CD4-positive, alpha-beta T cell treated with Interleukin-6 for 4 hours (primary cell): ENCODE measurements at regions not wholly inside any gene's neighbourhood (a gene's known extent, or its start where the extent isn't known, plus 50 kb on each side); places are given as distances from the start of the nearest gene placed in this dataset.

ENCODE experiments used
- DNase-seq: peaks from one replicate; pipeline ENCODE4 v3.0.0-alpha.2; 2020; ENCODE audit warnings: mixed read lengths

DNA sequence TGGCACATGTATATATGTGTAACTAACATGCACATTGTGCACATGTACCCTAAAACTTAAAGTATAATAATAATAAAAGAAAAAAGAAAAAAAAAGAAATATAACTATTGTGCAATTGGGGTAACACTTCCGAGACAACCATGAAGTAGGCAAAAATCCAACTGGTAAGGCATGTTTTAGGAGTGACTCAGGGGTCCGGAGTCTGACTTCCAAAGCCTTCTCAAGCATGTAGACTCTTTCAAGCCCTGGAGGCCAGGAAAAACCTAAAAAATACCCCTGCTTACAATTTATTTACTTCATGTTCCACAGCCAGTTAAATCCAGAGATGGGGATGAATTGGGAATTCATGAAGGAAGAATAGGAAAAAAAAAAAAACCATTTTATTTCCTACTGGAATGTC, 161.3 kb upstream of the PHACTR1 start:
- no peak for DNase-seq

DNA sequence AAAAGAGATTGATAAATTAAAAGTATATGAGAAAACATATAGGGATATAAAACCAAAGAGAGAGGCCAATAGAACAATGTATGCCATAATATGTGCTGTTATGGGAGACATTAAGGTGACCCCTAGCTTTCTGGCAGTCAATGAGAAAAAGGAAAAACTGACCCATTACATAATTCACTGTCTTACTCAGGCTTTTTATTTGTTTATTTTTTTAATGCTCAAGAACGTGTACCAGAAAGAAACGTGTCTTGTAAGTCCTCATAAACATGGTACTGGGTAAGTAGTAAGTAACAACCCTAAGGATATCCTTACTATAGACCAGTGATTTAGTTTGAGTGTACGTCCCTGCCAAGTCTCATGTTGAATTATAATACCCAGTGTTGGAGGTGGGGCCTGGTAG, 160.8 kb upstream of the PHACTR1 start:
- DNase-seq = no peak

DNA sequence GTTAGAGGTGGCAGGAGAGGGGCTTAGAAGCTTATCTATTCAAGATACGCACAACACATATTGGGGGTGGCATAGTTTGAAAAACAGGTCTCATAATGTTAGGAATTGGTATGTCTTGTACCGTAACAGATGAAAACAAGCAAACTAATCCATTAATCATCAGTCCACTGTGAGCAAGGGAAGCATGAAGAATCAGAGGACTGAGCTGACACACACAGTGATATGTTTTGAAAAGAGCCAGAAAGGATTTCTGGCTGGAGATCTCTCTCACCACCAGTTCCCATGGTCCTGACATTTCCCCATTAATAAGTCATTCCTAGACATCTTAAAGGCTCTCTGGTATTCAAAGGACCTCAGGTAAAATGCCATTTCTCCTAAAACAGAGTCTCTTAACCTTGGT, 158.8 kb upstream of the PHACTR1 start:
- no peak for DNase-seq

DNA sequence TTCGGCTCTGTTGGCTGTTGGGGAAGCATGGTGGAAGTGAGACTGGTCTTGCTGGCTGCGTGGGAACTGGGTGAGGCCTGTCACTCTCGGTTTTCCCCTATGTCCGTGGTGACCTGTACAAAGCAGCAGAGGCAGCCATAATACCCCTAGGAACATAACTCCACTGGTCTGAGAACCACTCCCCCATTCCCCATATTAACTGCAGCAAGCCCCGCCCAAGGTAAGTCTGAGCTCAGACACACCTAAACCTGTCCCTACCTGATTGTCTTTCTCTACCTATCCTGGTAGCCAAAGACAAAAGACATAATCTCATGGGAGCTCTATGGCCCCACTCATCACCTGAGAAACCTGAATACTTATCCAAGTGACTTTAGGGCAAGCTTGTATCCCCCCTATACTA, 156.3 kb upstream of the PHACTR1 start:
- DNase-seq = no peak

DNA sequence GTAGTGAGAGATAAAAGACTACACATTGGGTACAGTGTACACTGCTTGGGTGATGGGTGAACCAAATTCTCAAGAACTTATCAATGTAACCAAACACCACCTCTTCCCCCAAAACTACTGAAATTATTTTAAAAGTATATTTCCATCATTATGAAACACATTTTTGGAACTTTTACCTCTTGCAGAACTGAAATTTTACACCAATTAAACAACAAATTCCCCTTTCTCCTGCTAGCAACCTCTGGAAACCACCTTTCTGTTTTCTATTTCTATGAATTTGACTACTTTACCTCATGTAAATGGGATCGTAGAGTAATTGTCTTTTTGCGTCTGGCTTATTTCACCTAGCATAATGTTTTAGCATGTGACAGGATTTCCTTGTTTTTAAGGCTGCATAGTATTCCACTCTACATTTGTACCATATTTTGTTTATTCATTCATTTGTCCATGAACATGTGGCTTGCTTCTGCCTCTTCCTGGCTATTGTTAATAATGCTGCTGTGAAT, 149.9 kb upstream of the PHACTR1 start:
- DNase-seq = no peak

DNA sequence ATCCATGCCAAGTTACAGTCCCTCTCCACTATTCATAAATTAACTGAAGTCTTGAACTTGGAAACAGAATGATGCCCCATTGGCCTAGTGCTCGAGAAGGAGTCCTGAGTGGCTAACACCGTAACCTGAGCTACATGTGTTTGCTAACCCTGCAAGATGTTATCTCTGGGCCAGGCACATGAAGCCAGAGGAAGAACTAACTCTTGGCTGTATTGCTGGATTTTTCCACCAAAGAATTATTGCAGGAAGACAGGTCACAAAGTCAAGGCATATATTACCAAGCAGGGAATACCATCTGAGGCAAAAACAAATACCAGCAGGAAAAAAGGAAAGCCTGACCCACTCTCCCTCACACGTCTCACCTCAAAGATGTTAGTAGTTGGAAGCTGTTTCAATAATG, 148.9 kb upstream of the PHACTR1 start:
- no peak for DNase-seq

DNA sequence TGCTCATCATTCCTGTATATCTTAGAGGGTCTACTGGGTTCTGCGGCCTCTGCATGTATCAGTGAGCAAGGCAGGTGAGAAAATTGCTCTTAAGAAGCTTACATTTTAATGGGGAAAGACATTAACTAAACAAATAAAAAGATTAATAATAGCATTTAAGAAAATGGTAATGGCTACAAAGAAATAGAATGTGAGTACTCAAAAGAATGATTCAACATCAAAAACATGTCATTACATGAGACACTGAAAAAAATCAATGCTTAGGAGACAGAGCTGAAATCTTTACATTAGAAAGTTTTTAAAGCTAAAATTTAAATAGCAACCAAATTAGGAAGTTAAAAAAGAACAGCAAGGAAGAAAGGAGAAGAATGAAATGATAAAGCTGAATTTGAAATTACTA, 146.9 kb upstream of the PHACTR1 start:
- DNase-seq = no peak

DNA sequence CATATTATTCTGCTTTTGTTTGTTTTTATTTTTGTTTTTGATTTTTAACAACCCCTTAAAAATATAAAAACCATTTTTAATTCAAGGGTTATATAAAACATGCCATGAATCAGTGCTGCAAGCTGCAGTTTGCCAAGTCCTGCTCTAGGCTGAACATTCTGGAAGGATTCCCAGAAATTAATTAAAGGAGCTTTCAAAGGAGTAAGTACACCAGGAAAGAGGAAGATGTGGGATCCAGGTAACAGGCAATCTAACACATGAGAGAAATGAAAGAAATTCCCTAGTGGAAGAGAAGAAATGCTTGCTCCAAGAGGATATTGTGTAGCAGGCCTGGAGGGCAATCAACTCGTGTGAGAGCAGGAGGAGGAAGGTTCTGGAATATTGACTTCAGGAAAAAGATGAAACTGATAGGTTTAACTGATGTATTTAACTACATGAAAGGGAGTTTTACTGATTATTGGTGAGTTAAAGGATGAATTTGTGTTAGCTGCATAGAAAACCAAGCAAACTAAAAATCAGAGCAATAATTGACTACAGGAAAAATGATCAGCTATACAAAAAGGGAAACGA, 146.0 kb upstream of the PHACTR1 start:
- DNase-seq = no peak

DNA sequence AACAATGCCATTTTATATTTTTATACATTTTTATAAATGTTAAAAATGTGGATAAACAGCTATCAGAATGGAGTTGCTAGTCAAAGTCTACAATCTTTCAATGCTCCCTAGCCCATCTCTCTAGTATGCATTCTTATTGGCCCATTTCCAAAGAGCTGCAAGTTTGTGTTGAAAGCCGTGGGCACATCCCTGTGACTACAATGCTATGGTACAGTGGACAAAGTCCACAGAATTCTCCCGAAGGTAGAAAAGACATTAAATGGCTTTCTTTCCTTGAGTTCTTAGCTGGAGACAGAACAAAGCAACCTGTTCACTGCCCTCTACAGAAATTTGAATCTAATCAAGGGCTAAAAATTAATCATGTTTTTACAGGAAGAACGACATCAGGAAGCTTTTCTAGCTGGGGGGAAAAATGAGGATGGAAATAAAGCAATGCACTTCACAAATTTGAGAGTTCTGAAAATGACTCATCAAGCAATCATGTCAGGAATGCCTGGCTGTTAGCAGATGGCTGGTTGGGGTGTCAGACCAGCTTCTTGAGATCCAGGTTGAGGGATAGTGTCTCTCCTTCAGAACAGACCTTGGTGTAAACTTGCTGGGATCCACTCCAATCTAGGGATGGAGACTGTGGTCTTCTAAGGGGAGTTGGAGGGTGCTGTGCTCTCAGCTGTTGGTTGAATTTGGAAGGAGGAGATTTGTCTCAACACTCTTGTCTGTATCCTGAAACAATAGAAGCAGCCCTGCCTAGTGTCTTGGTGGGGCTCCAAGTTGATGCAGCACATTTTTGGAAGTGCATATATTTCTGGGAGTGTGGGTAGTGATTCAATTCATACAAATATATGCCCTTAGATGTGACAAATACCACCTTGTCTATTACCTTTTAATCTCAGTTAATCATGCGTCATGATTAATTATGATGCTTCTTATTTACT, 143.4 kb upstream of the PHACTR1 start:
- no peak for DNase-seq

DNA sequence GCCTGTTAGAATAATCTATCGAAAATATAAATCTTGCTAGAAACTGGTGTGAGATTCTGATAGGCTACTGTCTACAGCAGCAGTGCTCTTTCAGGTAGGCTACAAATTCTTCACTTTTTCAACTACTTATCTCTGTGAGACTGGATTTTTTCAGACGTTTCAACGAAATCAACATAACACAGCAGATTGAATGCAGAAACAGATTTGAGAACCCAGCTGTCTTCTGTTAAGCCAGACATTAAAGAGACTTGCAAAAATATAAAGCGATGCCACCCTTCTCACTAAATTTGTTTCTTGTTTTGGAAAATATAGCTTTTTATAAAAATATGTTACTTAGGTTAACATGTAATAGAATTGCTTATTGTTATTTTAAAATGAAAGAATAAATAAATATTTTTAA, 140.6 kb upstream of the PHACTR1 start:
- no peak for DNase-seq

DNA sequence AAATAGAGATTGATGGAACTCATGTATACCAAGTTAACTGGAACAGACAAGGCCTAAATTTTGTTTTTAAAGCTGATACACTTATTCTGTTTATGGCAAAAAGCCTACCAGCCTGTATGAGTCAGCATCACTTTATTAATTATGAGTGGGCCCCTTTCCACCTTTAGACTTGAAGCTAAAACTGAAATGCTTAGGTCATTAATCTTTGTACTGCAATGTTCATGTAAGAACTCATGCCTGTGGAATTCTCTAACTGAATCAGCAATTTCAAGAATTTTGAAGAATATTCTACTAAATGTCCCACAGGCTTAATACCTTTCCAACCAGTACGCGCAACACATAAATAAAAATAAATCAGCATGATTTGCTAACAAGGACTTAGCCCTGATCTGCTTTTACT, 140.2 kb upstream of the PHACTR1 start:
- no peak for DNase-seq

DNA sequence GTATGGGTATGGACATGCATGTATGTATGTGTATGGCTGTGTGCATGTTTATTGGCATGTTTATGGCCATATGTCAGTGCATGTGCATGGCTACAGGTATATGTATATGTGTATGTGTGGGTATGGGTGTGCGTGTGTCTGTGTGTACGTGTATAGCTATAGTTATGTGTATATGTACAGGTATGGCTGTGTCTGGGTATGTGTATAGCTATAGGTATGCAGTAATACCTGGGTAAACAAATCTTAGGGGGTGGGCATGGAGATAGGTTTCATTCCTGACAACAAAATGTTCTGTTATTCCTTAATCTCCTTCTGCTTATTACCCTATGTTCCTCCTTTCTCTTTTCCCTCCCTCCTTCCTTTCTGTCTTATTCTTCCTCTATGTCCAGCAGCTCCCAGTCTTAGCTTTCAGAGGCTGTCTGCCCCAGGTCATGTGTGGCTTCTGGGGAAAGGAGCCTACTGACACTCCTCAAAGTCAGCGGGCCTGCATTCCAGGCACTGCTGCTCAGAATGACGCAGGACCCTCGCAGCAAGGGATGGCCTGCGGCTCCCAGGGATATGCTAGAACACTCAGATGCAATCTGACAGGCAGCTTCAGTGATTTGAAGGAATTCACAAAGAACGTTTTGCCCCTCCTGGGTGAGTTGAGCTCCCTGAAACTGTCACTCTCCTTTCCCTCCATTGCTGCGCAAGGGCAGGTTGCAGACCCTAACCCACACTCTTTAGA, 139.3 kb upstream of the PHACTR1 start:
- DNase-seq = no peak

DNA sequence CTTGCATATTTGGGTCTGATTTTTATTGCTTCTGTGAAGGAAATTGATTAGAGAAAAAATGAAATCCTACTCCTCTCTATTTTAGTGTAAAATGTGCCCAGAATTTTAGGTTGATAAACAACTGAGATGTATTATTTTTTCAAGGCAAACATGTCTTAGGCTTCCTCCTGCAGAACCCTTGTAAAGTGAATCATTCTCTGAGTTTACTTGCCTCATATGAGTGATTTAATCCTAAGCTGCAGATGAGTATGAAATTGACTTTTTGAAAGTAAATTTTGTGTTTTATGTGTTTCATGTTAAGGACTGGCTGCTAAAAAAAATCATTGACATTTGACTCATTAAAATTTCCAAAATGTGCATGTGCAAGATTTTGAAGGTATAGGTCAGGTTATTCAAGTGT, 138.5 kb upstream of the PHACTR1 start:
- no peak for DNase-seq

DNA sequence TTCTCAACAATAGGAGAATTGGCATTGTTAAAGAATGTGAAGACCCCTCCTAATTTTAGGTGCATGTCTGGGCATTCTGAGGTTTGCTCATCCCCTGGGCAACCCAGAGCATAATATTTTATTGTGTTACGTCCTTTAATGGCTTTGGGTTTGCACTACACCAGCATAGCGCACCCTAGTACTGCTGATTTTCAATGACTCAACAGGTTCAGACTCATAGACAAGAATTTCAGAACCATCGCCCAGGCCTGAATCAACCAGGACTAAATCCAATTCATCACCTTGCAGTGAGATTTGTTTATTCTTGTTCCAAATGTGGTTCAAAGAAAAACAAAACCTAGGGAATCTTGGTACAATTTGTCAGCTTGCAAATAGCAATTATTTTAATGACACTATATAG, 137.8 kb upstream of the PHACTR1 start:
- no peak for DNase-seq

DNA sequence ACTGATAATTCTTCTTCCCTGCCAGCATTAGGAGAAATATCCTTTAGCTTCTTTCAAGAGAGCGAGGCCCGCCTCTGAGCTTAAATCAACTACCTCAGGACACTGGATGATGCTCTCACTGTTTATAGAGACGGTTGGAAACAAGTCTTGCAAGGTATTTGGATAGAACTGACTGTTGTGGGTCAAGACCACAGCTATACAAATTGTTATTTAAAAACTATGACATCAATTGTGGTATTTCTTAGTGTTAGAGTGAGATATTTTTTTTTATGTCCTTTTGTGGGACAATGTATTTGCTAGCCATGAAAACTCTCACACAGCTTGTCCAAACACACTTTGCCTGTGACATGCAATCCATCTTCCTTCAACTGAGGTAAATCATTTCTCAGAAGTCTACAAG, 136.3 kb upstream of the PHACTR1 start:
- no peak for DNase-seq

DNA sequence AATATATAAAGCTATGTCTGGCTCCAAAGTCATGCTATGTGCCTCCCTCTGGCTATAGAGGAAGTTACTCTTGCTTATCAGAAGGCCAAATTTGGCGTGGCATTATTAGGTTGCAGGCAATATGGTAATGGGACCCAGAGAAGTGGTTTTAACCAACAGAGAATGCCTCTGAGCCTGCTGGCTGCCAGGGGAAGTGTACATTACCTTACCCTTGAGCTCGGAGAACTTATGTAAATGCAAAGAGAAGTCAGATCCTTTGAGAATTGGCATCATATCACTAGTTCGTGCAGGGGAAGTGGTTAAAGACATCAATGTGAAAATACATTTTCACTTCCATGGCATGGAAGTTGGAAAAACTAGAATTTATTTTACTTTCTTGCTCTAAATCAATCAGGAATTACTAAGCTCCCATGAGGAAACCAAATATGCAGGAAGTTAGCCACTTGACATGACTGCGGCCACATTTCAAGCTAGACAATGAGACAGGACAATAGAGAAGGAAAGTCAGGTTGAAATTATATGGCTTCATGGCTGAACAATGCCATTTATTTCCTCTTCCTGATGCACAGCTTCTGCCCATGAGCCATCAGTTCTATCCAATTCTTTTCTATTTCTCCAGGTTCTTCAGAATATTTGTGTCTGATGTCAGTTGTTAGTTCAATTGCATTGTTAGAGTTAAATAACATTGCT, 134.0 kb upstream of the PHACTR1 start:
- DNase-seq = no peak

DNA sequence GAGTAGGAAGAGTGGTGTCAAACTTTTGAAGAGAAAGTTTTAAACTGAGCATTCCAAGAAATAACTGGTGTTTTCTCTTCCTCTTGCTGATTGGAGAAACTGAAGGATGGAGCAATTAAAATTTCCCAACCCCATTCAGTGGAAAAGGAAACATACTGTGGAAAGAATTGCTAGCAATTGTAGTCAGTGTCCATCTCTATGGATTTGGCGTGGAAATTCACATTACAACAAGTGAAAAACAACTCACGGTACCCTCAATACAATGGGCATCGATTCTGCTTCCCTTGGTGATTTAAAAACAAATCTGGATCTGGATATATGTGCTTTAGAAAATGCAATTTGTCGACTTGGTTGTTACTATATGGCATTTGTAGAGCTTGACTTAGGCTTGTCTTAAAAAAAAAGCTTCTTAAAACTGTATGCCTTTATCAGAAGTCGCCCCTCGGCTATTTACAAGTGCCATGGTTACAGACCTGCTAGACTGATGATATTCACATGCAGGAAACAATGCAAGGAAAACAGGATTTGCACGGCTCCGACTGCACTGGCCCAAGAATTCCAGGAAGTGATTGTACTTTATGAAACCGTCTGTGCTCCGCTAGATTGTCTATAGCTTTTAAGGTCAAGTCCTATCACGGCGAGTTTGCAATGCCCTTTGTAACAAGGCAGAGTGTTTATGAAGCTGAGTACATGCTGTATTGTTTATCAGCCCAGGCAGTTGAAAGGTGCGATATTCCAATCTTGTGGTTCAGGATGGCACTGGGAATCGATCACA, 131.7 kb upstream of the PHACTR1 start:
- DNase-seq = no peak

DNA sequence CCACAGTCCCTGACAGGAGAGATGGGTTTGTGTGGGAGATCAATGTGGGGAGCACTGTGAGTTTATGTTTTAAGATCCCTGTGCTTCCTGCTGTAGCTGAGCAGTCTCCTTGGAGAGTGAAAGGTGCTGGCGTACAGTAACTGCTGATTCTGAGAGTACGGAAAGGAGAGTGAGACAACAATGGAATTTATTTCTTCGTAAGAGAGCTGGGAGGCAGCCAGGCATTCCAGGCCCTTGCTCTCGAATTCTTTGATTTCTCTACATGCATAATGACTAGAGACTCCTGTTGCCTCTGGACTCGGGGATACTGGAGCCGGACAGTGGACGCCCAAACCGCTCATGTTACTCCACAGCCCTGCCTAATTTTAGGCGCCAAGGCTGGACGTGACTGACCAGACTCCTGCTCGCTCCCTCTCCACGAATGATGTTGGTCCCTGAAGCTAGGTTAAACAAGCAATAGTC, 131.0 kb upstream of the PHACTR1 start:
- no peak for DNase-seq

DNA sequence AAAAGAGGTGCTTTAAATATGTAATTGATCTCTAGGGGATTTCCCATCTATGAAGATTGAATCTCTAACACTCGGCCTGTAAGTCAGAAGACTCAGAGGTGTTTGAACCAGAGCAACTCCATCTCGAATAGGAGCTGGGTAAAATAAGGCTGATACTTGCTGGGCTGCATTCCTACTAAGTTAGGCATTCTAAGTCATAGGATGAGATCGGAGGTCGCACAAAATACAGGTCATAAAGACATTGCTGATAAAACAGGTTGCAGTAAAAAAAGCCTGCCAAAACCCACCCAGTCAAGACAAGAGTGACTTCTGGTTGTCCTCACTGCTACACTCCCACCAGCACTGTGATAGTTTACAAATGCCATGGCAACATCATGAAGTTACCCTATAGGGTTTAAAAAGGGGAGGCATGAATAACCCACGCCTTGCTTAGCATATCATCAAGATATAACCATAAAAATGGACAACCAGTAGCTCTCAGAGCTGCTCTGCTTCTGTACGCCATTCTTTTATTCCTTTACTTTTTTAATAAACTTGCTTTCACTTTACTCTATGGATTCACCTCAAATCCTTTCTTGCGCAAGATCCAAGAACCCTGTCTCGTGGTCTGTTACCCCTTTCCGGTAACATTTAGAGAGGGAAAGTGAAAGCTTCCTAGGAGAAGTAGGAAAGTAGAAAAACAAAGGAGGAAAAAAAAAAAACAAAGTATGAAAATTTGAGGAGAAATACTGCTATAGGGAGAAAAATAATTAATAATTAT, 129.7 kb upstream of the PHACTR1 start:
- no peak for DNase-seq

DNA sequence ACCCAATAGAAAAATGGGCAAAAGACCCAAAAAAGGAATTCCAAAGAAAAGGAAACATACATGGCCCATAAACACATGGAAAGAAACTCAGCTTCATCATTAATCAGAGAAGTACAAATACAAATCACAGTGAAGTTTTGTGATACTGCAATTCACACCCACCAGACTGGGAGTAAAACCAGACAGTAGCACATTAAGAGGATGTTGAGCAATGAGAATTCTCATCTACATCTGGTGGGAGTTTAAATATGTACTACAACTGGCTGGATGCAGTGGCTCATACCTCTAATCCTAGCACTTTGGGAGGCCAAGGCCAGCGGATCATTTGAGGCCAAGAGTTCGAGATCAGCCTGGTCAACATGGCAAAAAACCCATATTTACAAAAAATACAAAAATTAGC, 125.7 kb upstream of the PHACTR1 start:
- DNase-seq = no peak

DNA sequence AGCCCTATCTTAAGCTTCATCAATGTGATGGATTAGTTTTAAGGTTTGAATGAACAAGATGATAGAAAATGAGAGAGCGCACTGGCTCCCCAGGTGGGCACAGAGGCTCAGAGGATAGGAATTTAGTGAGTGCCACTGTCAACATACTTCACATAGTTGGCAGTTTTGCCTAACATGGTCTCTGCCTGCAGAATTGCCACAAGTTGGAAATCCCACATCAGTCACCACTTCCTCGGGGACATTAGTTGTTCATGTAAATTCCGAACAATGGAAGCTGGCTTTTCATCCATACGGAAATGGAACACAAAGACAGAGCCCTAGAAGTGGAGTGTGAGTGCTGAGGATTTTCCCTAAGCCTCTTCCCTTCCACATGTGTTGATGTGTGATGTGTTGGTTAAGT, 123.9 kb upstream of the PHACTR1 start:
- DNase-seq = no peak
